HCT116 (cell line): ENCODE measurements at regions not wholly inside any gene's neighbourhood (a gene's known extent, or its start where the extent isn't known, plus 50 kb on each side); places are given as distances from the start of the nearest gene placed in this dataset.

Source experiments
- ATAC-seq: fragments of 200-7000 bp; cut with Tn5 transposase; 2 replicates; pipeline ENCODE4 v1.9.1; 2020; ENCODE audit warnings: mild to moderate bottlenecking, moderate library complexity
- BruUV-seq: library from RNA; stranded (reverse); fragments of 400-500 nt; replicated peaks from 2 replicates; lab custom pipeline; 2021; lab: Mats Ljungman, UMichigan
- CTCF ChIA-PET: fragments of 300-600 bp; sonication (Branson Sonifier 250); formaldehyde crosslinking; loops from one replicate; lab custom pipeline; 2021; ENCODE audit warnings: antibody characterized with exemption; lab: Charles Lee
- POLR2A ChIA-PET: fragments of 300-600, 350-600 bp; sonication (Branson Sonifier 250); formaldehyde crosslinking; loops from one replicate; lab custom pipeline; 2021; ENCODE audit warnings: antibody characterized with exemption; lab: Charles Lee
- RAD21 ChIA-PET, 2 experiments: fragments of 300-600 bp; sonication (Branson Sonifier 250); formaldehyde crosslinking; loops; one replicate each; lab custom pipeline; 2023; ENCODE audit warnings: low total read pairs in 2 of 2; ENCODE audit not compliant: uncharacterized antibody in 2 of 2, unreplicated experiment in 2 of 2, low non-redundant PET in 1 of 2; lab: Charles Lee
- DNase-seq: peaks from one replicate; pipeline ENCODE4 v3.0.0-alpha.2; 2010; ENCODE audit warnings: low read depth, low spot score
- H2AFZ ChIP-seq: fragments of 200-600 bp; shearing (Covaris generic), sonication (generic); 2 replicates; pipeline ENCODE4 v1.6.1; 2017; ENCODE audit warnings: low read depth, mixed run types, mixed read lengths, antibody characterized with exemption, low read length; ENCODE audit not compliant: poor library complexity, severe bottlenecking
- H3K27ac ChIP-seq: 2 replicates; pipeline ENCODE4 v1.5.1; 2012; ENCODE audit warnings: low read depth, low read length
- H3K27me3 ChIP-seq: fragments of 200-600 bp; sonication (generic); 2 replicates; pipeline ENCODE4 v1.6.1; 2016; ENCODE audit warnings: mixed run types, low read length, mixed read lengths; ENCODE audit not compliant: insufficient read depth
- H3K36me3 ChIP-seq, 2 experiments: fragments of 200-500 bp in 1 of 2; fragments of 200-600 bp in 1 of 2; sonication (Bioruptor generic) in 1 of 2; sonication (generic) in 1 of 2; 2 replicates each; pipeline versions ENCODE4 v1.5.1 to v1.6.1; 2014 to 2016; ENCODE audit warnings: low read length in 2 of 2, inconsistent platforms in 1 of 2, mixed read lengths in 1 of 2, mixed run types in 1 of 2; ENCODE audit not compliant: insufficient read depth in 2 of 2, control insufficient read depth in 1 of 2
- H3K4me1 ChIP-seq, 2 experiments: fragments of 200-600 bp in 1 of 2; sonication (generic) in 1 of 2; 2 replicates each; pipeline versions ENCODE4 v1.5.1 to v1.6.1; 2012 to 2017; ENCODE audit warnings: low read length in 2 of 2, inconsistent platforms in 1 of 2, mild to moderate bottlenecking in 1 of 2, mixed read lengths in 1 of 2, mixed run types in 1 of 2, moderate library complexity in 1 of 2; ENCODE audit not compliant: insufficient read depth in 2 of 2, control insufficient read depth in 1 of 2
- H3K4me2 ChIP-seq: fragments of 200-600 bp; sonication (generic); 2 replicates; pipeline ENCODE4 v1.6.1; 2017; ENCODE audit warnings: mixed run types, low read length, mixed read lengths
- H3K4me3 ChIP-seq, 2 experiments: fragments of 200-600 bp in 1 of 2; sonication (generic) in 1 of 2; replicated peaks in 1 of 2; 2 replicates each; pipeline ENCODE4 v1.5.1; 2011 to 2016; ENCODE audit warnings: low read length in 2 of 2, control low read depth in 1 of 2, low read depth in 1 of 2, mild to moderate bottlenecking in 1 of 2, mixed read lengths in 1 of 2, mixed run types in 1 of 2
- H3K79me2 ChIP-seq: fragments of 200-600 bp; sonication (generic); 2 replicates; pipeline ENCODE4 v1.6.1; 2017; ENCODE audit warnings: mild to moderate bottlenecking, mixed run types, low read length, moderate library complexity, mixed read lengths; ENCODE audit not compliant: insufficient read depth
- H3K9ac ChIP-seq: fragments of 200-600 bp; sonication (generic); 2 replicates; pipeline ENCODE4 v1.6.1; 2016; ENCODE audit warnings: low read length, mixed read lengths
- H3K9me2 ChIP-seq: fragments of 200-600 bp; sonication (generic), shearing (Covaris generic); 2 replicates; pipeline ENCODE4 v1.6.1; 2017; ENCODE audit warnings: mixed run types, mild to moderate bottlenecking, moderate library complexity; ENCODE audit not compliant: insufficient read depth
- H3K9me3 ChIP-seq, 2 experiments: fragments of 200-500 bp in 1 of 2; fragments of 200-600 bp in 1 of 2; sonication (Bioruptor generic) in 1 of 2; sonication (generic) in 1 of 2; 2 replicates each; pipeline ENCODE4 v1.6.1; 2014 to 2017; ENCODE audit warnings: low read length in 2 of 2, mixed read lengths in 2 of 2, inconsistent platforms in 1 of 2, low read depth in 1 of 2, mild to moderate bottlenecking in 1 of 2, mixed run types in 1 of 2, moderate library complexity in 1 of 2; ENCODE audit not compliant: control insufficient read depth in 1 of 2, insufficient read depth in 1 of 2
- H4K20me1 ChIP-seq: fragments of 200-600 bp; sonication (generic), shearing (Covaris generic); 2 replicates; pipeline ENCODE4 v1.6.1; 2017; ENCODE audit warnings: mixed run types, mild to moderate bottlenecking, moderate library complexity; ENCODE audit not compliant: insufficient read depth
- ELF1 ChIP-seq: IDR thresholded peaks from 2 replicates; pipeline ENCODE4 v1.6.1; 2012; ENCODE audit warnings: low read depth, borderline replicate concordance
- FOSL1 ChIP-seq: IDR thresholded peaks from 2 replicates; pipeline ENCODE4 v1.6.1; 2012; ENCODE audit warnings: low read depth
- JUND ChIP-seq: IDR thresholded peaks from 2 replicates; pipeline ENCODE4 v1.6.1; 2012
- POLR2AphosphoS5 ChIP-seq: IDR thresholded peaks from 2 replicates; pipeline ENCODE4 v1.6.1; 2011; ENCODE audit warnings: mild to moderate bottlenecking, low read depth, low read length, moderate library complexity
- RAD21 ChIP-seq: IDR thresholded peaks from 2 replicates; pipeline ENCODE4 v1.6.1; 2012; ENCODE audit warnings: low read depth, mild to moderate bottlenecking
- SP1 ChIP-seq: IDR thresholded peaks from 2 replicates; pipeline ENCODE4 v1.6.1; 2012; ENCODE audit warnings: low read depth
- TCF7L2 ChIP-seq: IDR thresholded peaks from 2 replicates; pipeline ENCODE4 v1.7.0; 2011; ENCODE audit warnings: borderline replicate concordance, inconsistent platforms; ENCODE audit not compliant: insufficient read depth, insufficient read length; ENCODE audit errors: extremely low read depth
- intact Hi-C: fragments of 100-400 bp; cut with micrococcal nuclease; formaldehyde crosslinking; loops from 2 replicates; pipeline ENCODE4 v1.10.0; 2022
- TF ChIP-seq, protein P1 (sequence below): IDR thresholded peaks from 2 replicates; pipeline ENCODE4 v1.6.1; 2012
- TF ChIP-seq, protein P2 (sequence below), 3 experiments: fragments of 200-600 bp in 1 of 3; sonication (generic) in 1 of 3; IDR thresholded peaks in 2 of 3; conservative IDR thresholded peaks in 1 of 3; 2 replicates each; pipeline ENCODE4 v1.5.1; 2012 to 2017; ENCODE audit warnings: low read depth in 2 of 3, low read length in 2 of 3, antibody characterized with exemption in 1 of 3, borderline replicate concordance in 1 of 3, control low read depth in 1 of 3, mild to moderate bottlenecking in 1 of 3, mixed read lengths in 1 of 3, mixed run types in 1 of 3, moderate library complexity in 1 of 3; ENCODE audit not compliant: insufficient read depth in 1 of 3

DNA sequence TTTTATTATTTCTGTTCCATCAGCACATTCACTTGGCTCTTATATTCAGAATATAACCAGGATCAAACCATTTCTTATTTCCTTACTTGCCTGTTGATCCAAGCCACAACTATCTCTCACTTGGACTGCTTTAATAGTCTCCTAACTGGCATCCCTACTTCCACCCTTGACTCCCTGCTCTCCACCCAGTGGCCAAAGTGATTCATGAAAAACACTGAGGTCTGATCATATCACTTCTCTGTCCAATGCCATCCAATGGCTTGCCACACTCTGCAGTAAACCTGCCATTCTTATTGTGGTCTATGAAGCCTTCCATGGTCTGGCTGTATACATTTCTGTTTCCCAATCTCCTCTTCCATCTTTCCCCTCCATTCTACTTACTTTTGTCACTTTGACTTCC, 576.1 kb downstream of the PDCD6IP start (continued):
- TF ChIP-seq SP1 (no peak), JUND (no peak)
- TF ChIP-seq, protein P1, sequence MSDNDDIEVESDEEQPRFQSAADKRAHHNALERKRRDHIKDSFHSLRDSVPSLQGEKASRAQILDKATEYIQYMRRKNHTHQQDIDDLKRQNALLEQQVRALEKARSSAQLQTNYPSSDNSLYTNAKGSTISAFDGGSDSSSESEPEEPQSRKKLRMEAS = no peak

DNA sequence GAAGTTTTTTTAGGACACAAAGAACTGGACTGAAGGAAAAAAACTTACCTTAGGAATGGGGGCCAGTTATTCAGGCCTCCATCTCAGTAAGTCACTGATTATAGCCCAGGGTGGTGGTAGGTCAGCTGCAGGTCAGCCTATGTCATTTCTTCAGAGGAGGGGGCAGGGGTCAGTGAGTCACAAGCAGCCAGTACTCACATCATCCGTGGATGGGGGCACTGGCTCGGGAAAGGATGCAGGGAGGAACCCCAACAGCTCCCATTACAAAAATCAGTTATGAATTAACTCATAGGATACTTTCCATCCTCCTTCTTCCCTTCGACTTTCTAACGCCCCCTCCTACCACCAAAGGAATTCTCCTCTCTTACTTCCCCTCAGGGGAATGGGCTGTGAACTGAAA, 578.3 kb downstream of the PDCD6IP start:
- ChIA-PET POLR2A (no interaction called here), CTCF (no interaction called here)
- DNase-seq = no peak

More for the DNA sequence above, 578.3 kb downstream of the PDCD6IP start:
- Histone ChIP-seq H3K4me3 (no peak overlapping the region), H3K9me2 (no peaks in the 10 kb centered on the region), H3K4me2 (no peak overlapping the region), H3K9ac (no peak overlapping the region), H3K27ac (no peak overlapping the region), H3K4me1 (no peaks in the 10 kb centered on the region), H4K20me1 (no peaks in the 10 kb centered on the region), H3K27me3 (no peaks in the 10 kb centered on the region), H3K36me3 (no peaks in the 10 kb centered on the region), H3K9me3 (peaks cover 0 to 3% of the 10 kb centered on the region in 2 experiments; a peak in 1 of 4 replicates), H2AFZ (no peak overlapping the region), H3K79me2 (no peaks in the 10 kb centered on the region)
- ATAC-seq = no peak
- TF ChIP-seq SP1 = no peak
- no peak for TF ChIP-seq POLR2AphosphoS5
- TF ChIP-seq FOSL1 = no peak
- TF ChIP-seq, protein P2, sequence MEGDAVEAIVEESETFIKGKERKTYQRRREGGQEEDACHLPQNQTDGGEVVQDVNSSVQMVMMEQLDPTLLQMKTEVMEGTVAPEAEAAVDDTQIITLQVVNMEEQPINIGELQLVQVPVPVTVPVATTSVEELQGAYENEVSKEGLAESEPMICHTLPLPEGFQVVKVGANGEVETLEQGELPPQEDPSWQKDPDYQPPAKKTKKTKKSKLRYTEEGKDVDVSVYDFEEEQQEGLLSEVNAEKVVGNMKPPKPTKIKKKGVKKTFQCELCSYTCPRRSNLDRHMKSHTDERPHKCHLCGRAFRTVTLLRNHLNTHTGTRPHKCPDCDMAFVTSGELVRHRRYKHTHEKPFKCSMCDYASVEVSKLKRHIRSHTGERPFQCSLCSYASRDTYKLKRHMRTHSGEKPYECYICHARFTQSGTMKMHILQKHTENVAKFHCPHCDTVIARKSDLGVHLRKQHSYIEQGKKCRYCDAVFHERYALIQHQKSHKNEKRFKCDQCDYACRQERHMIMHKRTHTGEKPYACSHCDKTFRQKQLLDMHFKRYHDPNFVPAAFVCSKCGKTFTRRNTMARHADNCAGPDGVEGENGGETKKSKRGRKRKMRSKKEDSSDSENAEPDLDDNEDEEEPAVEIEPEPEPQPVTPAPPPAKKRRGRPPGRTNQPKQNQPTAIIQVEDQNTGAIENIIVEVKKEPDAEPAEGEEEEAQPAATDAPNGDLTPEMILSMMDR (IDR thresholded peaks at IDR 0.05 in 2 of 3, conservative IDR thresholded peaks at IDR 0.05 in 1 of 3; ENCODE audit: borderline replicate concordance in 1 of 3, insufficient read depth in 1 of 3, low read depth in 2 of 3, low read length in 2 of 3) = no peak
- no peak for TF ChIP-seq ELF1
- no peak for TF ChIP-seq RAD21
- no peak for TF ChIP-seq TCF7L2
- RAD21 ChIA-PET = no interaction called here
- BruUV-seq = no TSS peak
- intact Hi-C loops = no loop called here
